Inflammatory macrophage (primary cell): ENCODE measurements at regions not wholly inside any gene's neighbourhood (a gene's known extent, or its start where the extent isn't known, plus 50 kb on each side); places are given as distances from the start of the nearest gene placed in this dataset.

Experiments used
- DNase-seq, 2 donors: peaks; one replicate each; pipeline ENCODE4 v3.0.0-alpha.2; 2020 to 2022

DNA sequence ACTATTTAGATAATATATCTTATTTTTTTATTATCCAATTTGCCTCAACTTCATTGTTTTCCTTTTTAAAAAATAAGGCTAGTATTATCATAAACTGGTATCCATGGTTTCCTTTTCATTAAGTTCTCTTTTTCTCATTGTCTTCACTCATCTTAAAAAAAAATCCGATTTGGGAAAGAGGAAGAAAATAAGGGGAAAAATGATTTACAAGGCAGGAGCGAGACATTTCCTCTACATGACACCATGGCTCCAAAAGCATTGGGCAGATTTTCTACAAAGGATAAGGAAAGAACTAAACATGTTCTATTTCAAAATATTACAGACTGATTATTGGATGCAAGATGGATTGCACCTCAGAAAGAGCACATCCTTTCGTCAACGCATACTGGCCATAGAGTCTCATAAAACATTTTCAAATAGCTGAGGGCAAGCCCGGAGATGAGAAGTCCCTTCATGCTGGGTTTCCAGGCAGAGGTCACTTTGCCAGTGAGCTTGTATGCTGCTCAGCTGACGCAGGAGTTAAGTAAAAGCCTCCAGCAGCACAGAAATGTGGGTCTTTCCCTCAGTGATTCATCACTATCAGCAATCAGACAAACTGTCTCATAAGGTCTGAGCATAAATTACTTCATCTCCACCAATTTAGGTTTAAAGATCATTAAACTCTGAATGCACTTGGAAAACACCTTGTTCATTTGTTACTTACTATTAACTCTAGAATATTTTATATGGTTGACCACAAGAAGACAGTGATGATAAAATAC is 129.0 kb upstream of the TNFAIP3 start:
- peak; percentile 34 to 71 for DNase-seq

DNA sequence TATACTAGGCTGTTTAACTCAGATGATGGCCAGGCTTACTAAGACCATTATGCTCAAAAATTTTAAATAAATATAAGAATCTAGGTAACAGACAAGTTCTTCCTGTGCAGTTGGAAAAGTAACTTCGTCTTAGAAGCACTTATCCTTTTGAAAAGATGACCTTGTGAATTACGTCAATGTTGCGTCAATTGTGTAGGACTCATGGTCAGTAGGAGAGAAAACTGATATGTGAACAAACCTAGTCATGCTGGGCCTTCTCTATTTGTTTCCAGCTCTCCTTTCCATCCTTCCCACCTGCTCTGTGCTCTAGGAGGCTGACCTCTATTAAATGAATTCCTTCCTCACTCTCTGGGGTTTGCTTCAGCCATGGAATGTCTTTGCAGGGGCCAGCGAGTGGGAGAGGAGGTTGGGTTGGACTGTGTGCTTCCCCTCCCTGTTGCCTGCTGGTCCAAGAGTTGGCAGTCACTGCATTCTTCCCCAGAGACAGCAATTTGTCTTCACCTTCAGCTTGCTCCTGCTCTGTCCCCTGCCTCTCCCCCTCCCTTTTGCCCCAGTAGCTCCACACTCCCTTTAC is 128.0 kb upstream of the TNFAIP3 start:
- no peak for DNase-seq

- DNase-seq: no peak
Measured at GRCh38 chr6:137739544-137739943, 127.5 kb upstream of the TNFAIP3 start.

- no peak for DNase-seq
Measured at GRCh38 chr6:137740091-137740755, 126.8 kb upstream of the TNFAIP3 start.

DNA sequence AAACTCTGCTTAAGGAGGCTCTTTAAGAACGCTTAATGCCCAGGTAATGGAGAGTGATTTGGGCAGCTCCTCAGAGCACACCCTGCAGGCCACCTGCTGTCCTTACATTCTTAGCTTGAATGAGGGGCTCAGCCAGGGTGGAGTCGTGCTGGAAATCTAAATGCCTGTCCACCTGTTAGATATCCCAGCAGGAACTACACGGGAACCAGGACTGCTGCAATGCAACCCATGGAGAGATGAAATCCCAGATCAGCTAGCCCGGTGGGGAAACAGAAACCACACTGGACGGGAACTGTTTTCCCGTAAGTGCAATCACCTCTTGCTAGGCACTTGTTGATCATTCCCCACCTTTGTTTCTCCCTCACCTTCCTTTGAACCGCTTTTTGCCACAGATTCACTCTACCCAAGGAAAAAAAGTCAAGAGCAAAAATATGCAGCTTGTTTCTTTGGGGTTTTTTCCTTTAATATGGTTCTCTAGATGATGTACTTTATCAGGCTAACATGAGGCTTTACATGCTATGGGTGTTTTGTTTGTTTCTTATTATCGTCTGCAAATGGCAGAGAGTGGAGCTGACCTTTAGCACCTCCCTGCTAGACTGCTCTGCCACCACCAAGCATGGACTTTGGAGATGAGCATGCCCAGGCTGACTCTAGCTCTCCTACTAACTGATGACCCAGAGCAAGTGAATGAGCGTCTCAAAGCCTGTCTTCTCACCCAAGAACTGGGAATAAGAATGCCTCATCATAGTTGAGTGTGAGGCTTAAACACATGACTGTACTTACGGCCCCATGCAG is 125.9 kb upstream of the TNFAIP3 start:
- DNase-seq: no peak

DNA sequence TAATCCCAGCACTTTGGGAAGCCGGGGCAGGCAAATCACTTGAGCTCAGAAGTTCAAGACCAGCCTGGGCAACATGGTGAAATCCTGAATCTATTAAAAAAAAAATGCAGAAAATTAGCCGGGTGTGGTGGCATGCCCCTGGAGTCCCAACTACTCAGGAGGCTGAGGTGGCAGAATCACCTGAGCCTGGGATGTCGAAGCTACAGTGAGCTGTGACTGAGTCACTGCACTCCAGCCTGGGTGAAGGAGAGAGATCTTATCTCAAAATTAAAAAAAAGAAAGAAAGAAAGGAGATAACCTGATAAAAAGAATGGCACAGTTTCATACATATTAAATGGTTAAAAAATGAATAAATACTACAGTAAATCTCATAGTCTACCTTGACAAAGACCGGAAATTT is 123.6 kb upstream of the TNFAIP3 start:
- DNase-seq: no peak

DNA sequence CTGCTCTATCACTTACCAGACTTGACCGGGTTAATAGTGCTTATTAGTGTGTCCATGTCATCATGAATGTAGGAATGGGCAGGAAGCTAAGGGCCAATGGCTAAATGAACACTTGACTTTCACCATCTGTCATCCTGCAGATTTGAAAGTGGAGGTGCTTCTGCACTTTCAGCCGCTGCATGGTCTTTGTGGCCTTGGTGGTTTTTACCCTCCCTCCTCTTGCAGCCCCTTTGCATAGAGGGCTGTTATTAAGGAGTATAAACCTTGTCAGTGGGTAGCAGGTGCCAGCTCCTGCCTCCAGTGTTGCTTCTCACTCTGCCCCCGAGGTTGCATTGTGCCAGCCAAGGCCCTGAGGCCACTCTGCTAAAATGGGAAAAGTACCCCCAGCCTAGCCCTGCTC is 122.2 kb upstream of the TNFAIP3 start:
- no peak for DNase-seq

GRCh38 chr6:137745321-137745720 is 121.7 kb upstream of the TNFAIP3 start:
- DNase-seq: no peak

GRCh38 chr6:137746264-137746663 is 120.8 kb upstream of the TNFAIP3 start:
- no peak for DNase-seq

GRCh38 chr6:137749696-137750211 is 117.3 kb upstream of the TNFAIP3 start:
- no peak for DNase-seq

DNA sequence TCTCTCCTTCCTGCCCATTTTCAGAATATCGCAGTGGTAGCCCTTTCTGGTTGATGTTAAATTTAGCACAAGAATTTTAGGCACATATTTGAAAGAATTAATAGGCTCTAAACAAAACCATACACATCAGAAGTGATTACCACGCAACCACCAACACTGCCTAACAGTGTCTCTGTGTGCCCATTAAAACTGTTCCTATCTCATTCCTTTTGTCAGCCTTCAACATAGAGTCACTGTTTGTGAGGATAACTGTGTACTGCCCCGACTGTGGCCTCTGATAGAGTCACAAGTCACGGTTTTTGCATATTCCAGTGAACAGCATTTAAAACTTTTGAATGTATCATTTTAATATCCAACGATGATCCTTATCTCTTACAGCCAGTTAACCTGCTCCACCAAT is 116.8 kb upstream of the TNFAIP3 start:
- DNase-seq: no peak

DNA sequence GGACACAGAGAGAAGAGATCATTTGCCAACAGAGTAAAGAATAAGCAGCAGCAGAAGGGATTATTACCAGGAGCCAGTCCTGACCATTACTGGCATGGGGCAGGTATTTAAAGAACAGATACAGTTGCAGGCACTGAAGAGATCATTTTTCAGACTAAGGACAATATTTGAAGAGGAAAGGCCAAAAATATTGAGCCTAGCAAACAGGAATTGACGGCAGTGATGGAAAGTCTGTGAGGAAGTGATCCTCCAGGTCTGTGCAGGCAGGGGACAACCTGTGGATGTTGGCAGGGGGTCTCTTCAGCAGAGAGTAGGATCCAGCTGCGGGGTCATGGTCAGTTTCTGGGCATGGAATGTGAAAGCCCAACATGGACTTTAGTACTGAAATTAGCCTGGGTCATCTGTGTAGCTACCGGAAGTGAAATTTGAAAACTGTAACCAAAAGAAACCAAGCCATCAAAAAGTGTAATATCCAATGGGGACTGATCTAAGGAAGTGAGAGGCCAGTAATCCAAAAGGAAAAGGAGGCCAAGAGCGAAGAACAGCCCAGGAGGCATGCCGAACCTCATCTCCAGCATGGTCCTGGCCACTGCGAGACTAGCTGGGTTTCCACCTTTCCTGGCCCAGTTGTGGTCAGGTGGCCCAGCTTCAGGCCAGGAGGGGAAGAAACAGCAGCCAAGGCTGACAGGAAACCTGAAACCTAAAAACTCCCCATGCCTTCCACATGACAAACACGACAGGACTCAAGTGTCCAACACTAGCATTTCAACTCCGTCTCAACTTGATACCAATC is 115.1 kb upstream of the TNFAIP3 start:
- DNase-seq: no peak

GRCh38 chr6:137754366-137754765 is 112.7 kb upstream of the TNFAIP3 start:
- DNase-seq: peak in 1 of 2 donors; percentile 62

DNA sequence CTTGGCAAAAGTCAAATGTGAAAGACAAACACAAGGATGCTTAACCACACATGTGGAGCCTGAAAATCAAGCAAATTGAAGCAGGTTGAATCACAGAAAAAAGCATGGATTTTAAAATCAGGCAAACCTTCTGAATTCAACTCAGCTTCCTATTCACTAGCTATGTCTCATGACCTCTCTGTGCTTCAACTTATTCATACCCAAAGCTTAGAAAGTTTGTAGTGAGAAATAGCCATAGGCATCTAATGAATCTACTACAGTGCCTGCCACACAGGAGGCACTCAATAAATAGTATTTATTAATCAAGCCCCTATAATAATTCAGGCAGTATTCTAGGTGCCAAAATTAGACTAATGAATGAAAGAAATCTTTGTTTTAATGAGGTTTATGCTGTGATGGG is 112.2 kb upstream of the TNFAIP3 start:
- no peak for DNase-seq

GRCh38 chr6:137755284-137755683 is 111.8 kb upstream of the TNFAIP3 start:
- no peak for DNase-seq

DNA sequence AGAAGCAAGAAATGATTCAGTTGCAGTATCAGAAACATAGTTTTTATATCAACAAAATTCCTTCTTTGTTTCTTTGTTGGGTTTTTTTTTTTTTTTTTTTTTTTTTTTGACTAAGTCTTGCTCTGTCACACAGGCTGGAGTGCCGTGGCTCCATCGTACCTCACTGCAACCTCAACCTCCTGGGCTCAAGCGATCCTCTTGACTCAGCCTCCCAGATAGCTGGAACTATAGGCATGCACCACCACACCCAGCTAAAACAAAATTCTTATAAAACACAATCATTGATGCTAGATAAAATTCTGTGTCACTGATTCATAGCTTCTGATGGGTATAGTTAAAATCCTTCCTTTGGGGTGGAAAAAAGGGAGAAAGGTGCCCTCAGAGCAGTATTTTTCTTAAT is 110.3 kb upstream of the TNFAIP3 start:
- DNase-seq: no peak

- no peak for DNase-seq
Measured at GRCh38 chr6:137758661-137759060, 108.4 kb upstream of the TNFAIP3 start.

- DNase-seq: peak in 1 of 2 donors; percentile 31
Measured at GRCh38 chr6:137759624-137760023, 107.4 kb upstream of the TNFAIP3 start.

- DNase-seq: peak; percentile 36
Measured at GRCh38 chr6:137761072-137761471, 106.0 kb upstream of the TNFAIP3 start.

- DNase-seq: no peak
Measured at GRCh38 chr6:137761487-137761886, 105.6 kb upstream of the TNFAIP3 start.

GRCh38 chr6:137762168-137763090 is 104.6 kb upstream of the TNFAIP3 start:
- DNase-seq: no peak
